ENCODE measurements at regions not wholly inside any gene's neighbourhood (a gene's known extent, or its start where the extent isn't known, plus 50 kb on each side); places are given as distances from the start of the nearest gene placed in this dataset.
"Not testable (repeated sequence)": the region's sequence is repeated elsewhere in the genome, so short reads cannot be mapped to it uniquely, and the experiment has no call there.

GRCh38 chr13:65310663-65311328 lies 1919.3 kb downstream of the PCDH9 start:
- no peak for DNase-seq
- Mint-ChIP-seq H3K27me3 (ENCODE audit: low read depth, poor library complexity) (no peaks in the 10 kb centered on the region), H3K9me3 (peaks cover 38% of the 10 kb centered on the region), H3K4me3 (no peak overlapping the region), H3K4me1 (no peaks in the 10 kb centered on the region), H3K27ac (no peak overlapping the region), H3K36me3 (ENCODE audit: low read depth) (no peaks in the 10 kb centered on the region)
- TF ChIP-seq, protein P1, sequence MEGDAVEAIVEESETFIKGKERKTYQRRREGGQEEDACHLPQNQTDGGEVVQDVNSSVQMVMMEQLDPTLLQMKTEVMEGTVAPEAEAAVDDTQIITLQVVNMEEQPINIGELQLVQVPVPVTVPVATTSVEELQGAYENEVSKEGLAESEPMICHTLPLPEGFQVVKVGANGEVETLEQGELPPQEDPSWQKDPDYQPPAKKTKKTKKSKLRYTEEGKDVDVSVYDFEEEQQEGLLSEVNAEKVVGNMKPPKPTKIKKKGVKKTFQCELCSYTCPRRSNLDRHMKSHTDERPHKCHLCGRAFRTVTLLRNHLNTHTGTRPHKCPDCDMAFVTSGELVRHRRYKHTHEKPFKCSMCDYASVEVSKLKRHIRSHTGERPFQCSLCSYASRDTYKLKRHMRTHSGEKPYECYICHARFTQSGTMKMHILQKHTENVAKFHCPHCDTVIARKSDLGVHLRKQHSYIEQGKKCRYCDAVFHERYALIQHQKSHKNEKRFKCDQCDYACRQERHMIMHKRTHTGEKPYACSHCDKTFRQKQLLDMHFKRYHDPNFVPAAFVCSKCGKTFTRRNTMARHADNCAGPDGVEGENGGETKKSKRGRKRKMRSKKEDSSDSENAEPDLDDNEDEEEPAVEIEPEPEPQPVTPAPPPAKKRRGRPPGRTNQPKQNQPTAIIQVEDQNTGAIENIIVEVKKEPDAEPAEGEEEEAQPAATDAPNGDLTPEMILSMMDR (IDR thresholded peaks at IDR 0.05) = no peak

DNA sequence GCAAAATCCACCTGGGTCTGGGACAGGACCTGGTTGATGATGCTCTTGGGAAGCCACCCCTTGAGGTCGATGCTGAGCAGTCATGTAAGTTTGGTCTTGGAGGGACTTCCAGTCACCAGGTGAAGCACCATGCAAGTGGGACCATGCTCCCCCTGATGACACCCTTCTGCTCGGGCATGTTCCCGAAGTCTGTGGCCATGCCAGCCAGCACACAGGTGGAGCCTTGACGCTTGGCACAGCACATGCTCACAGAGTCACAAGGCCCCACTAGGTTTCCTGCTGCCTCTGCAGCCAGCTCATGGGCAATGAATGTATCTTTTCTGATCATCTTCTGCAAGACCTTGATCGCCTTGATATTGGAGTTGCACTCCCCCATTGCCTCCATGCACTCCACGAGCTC lies 1920.2 kb downstream of the PCDH9 start:
- DNase-seq = no peak
- no peaks in the 10 kb centered on the region for H3K36me3 Mint-ChIP-seq (ENCODE audit: low read depth)

DNA sequence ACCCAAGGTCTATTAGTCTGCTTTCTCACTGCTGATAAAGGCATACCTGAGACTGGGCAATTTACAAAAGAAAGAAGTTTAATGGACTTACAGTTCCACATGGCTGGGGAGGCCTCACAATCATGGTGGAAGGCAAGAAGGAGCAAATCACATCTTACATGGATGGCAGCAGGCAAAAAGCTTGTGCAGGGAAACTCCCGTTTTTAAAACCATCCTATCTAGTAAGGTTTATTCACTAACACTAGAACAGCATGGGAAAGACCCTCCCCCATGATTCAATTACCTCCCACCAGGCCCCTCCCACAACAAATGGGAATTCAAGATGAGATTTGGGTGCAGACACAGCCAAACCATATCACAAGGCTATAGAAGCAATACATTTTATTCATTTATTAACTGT lies 1921.4 kb downstream of the PCDH9 start:
- H3K4me3 Mint-ChIP-seq; H3K27me3 Mint-ChIP-seq (ENCODE audit: low read depth, poor library complexity); H3K27ac Mint-ChIP-seq; H3K36me3 Mint-ChIP-seq (ENCODE audit: low read depth); H3K4me1 Mint-ChIP-seq; DNase-seq: not testable (repeated sequence)
- H3K9me3 Mint-ChIP-seq = peaks cover 30% of the 10 kb centered on the region

More for the DNA sequence above, 1920.2 kb downstream of the PCDH9 start:
- Mint-ChIP-seq H3K4me1 (no peaks in the 10 kb centered on the region), H3K4me3 (no peak overlapping the region), H3K27me3 (ENCODE audit: low read depth, poor library complexity) (no peaks in the 10 kb centered on the region), H3K27ac (no peak overlapping the region), H3K9me3 (peaks cover 31% of the 10 kb centered on the region)
- TF ChIP-seq, protein P1 (IDR thresholded peaks at IDR 0.05) = no peak

DNA sequence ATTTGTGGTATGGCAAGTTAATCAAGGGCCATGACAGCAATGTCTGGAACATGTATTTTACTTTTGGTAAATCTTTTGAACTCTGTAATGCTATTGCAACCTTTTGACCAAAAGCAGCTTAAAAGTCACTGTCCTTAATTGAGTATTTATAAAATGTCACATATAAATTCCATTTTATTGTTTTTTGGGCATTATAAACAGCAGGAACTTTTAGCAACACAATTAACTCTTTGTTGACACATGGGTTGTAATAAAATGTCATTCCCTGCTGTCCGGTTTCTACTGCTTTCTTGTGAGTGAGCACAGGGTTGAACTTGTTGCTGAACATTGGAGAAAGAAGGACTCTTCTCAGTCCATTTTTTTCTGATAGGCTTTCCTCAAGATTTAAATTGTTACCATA lies 1923.1 kb downstream of the PCDH9 start:
- TF ChIP-seq, protein P1 (IDR thresholded peaks at IDR 0.05) = no peak
- Mint-ChIP-seq H3K4me3 (no peak overlapping the region), H3K27me3 (ENCODE audit: low read depth, poor library complexity) (no peaks in the 10 kb centered on the region), H3K9me3 (peaks cover 30% of the 10 kb centered on the region), H3K36me3 (ENCODE audit: low read depth) (no peaks in the 10 kb centered on the region), H3K4me1 (no peaks in the 10 kb centered on the region), H3K27ac (no peak overlapping the region)
- DNase-seq = no peak

GRCh38 chr13:65302691-65303090 lies 1927.4 kb downstream of the PCDH9 start:
- Mint-ChIP-seq H3K4me3 (no peak overlapping the region), H3K4me1 (no peaks in the 10 kb centered on the region), H3K27me3 (ENCODE audit: low read depth, poor library complexity) (no peaks in the 10 kb centered on the region), H3K27ac (no peak overlapping the region), H3K36me3 (ENCODE audit: low read depth) (no peaks in the 10 kb centered on the region), H3K9me3 (no peaks in the 10 kb centered on the region)
- TF ChIP-seq, protein P1 (IDR thresholded peaks at IDR 0.05) = no peak
- no peak for DNase-seq

- H3K4me1 Mint-ChIP-seq = no peaks in the 10 kb centered on the region
- DNase-seq = no peak
- H3K27me3 Mint-ChIP-seq (ENCODE audit: low read depth, poor library complexity) = no peaks in the 10 kb centered on the region
- no peak overlapping the region for H3K27ac Mint-ChIP-seq
- H3K36me3 Mint-ChIP-seq (ENCODE audit: low read depth) = no peaks in the 10 kb centered on the region
- TF ChIP-seq, protein P1 (IDR thresholded peaks at IDR 0.05) = no peak
- H3K9me3 Mint-ChIP-seq = no peaks in the 10 kb centered on the region
- H3K4me3 Mint-ChIP-seq = no peak overlapping the region
These were observed 1928.6 kb downstream of the PCDH9 start for GRCh38 chr13:65301506-65301905.
